GM23248 (cell line): ENCODE measurements at regions not wholly inside any gene's neighbourhood (a gene's known extent, or its start where the extent isn't known, plus 50 kb on each side); places are given as distances from the start of the nearest gene placed in this dataset.

ENCODE experiments used
- EZH2 ChIP-seq: fragments of 200-600 bp; sonication (generic); IDR thresholded peaks from 2 replicates; pipeline ENCODE4 v1.6.1; 2018; ENCODE audit warnings: antibody characterized with exemption, mild to moderate bottlenecking; ENCODE audit not compliant: insufficient read depth, poor library complexity, severe bottlenecking
- EZH2phosphoT487 ChIP-seq: fragments of 200-600 bp; sonication (generic); IDR thresholded peaks from 2 replicates; pipeline ENCODE4 v1.6.1; 2018; ENCODE audit warnings: antibody characterized with exemption, moderate library complexity, mild to moderate bottlenecking, low read depth; ENCODE audit not compliant: insufficient read depth

GRCh38 chr6:132058975-132059374 lies 107.8 kb upstream of the CCN2 start:
- TF ChIP-seq EZH2: no peak
- TF ChIP-seq EZH2phosphoT487: no peak
